ENCODE measurements at regions not wholly inside any gene's neighbourhood (a gene's known extent, or its start where the extent isn't known, plus 50 kb on each side); places are given as distances from the start of the nearest gene placed in this dataset.

DNA sequence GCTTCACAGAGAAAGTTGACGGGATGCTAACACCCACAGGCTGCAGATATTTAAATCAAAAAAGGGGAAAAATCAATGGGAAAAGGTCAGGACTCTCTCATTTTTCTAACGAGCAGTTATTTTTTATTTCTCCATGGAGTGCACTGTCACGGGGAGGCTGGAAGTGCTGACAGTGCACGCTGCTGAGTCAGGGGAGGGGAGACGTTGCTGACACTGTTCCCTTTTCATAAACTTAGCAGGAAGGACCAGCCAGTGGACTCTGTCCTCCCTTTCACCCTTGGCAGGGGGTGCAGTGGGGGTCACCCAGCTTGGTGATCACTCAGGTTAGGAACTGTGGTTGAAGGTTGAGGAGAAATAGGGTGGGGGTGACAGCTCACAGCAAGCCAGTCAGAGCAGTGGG, 65.6 kb upstream of the FUT8 start:
- Histone ChIP-seq H3K27ac (no peak overlapping the region), H3K36me3 (no peaks in the 10 kb centered on the region), H3K27me3 (no peaks in the 10 kb centered on the region), H3K4me1 (peaks cover 0 to 11% (median 3%) of the 10 kb centered on the region in 4 donors), H3K4me3 (no peak overlapping the region), H3K9me3 (no peaks in the 10 kb centered on the region)
- TF ChIP-seq, protein P1, sequence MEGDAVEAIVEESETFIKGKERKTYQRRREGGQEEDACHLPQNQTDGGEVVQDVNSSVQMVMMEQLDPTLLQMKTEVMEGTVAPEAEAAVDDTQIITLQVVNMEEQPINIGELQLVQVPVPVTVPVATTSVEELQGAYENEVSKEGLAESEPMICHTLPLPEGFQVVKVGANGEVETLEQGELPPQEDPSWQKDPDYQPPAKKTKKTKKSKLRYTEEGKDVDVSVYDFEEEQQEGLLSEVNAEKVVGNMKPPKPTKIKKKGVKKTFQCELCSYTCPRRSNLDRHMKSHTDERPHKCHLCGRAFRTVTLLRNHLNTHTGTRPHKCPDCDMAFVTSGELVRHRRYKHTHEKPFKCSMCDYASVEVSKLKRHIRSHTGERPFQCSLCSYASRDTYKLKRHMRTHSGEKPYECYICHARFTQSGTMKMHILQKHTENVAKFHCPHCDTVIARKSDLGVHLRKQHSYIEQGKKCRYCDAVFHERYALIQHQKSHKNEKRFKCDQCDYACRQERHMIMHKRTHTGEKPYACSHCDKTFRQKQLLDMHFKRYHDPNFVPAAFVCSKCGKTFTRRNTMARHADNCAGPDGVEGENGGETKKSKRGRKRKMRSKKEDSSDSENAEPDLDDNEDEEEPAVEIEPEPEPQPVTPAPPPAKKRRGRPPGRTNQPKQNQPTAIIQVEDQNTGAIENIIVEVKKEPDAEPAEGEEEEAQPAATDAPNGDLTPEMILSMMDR (IDR thresholded peaks at IDR 0.05): no peak
- 40 to 72% (median 68%) methylated on average over 5 of the region's 5 CpGs for WGBS, 5 donors
- peak in 1 of 2 donors; percentile 47 for DNase-seq
- intact Hi-C loops (cut with DNase I; ENCODE audit: low total_unique reads): no loop called here

GRCh38 chr14:65348137-65348536, 64.4 kb upstream of the FUT8 start:
- H3K36me3 ChIP-seq: no peaks in the 10 kb centered on the region
- H3K27ac ChIP-seq: no peak overlapping the region
- 57 to 70% (median 61%) methylated on average over 3 of the region's 3 CpGs for WGBS, 5 donors
- H3K4me1 ChIP-seq: peaks cover 0 to 12% (median 3%) of the 10 kb centered on the region in 4 donors
- intact Hi-C loops (cut with DNase I; ENCODE audit: low total_unique reads): no loop called here
- TF ChIP-seq EP300 (IDR thresholded peaks at IDR 0.05) (no peak), POLR2AphosphoS5 (IDR thresholded peaks at IDR 0.05) (peak in 2 of 3 donors; percentile 65 to 71)
- H3K27me3 ChIP-seq: no peaks in the 10 kb centered on the region
- no peaks in the 10 kb centered on the region for H3K9me3 ChIP-seq
- peak in 1 of 2 donors; percentile 43 for DNase-seq
- H3K4me3 ChIP-seq: no peak overlapping the region

DNA sequence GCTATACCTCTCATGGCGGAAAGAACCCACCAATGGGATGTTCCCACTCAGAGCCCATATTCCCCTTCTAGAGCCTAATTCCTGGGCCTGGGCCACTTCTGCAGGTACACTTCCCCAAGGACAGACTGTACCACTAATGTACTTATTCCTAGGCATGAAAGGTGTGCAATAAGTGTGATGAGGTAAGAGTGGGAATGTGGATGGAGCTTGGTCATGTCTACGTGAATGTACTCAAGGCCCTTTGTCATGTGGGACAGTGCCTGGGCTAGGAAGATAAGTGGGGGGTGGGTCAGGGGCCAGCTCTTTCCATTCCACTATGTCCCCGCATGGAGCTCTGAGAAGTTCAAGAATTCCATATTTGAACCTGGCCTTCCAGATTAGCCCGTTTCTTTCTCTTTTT, 63.4 kb upstream of the FUT8 start:
- peak overlapping the region in 1 of 5 donors; percentile 9 for H3K27ac ChIP-seq
- no peak for TF ChIP-seq POLR2AphosphoS5 (IDR thresholded peaks at IDR 0.05)
- TF ChIP-seq POLR2A (IDR thresholded peaks at IDR 0.05): no peak
- no peak for TF ChIP-seq EP300 (IDR thresholded peaks at IDR 0.05)
- TF ChIP-seq, protein P1 (IDR thresholded peaks at IDR 0.05): no peak
- no peaks in the 10 kb centered on the region for H3K36me3 ChIP-seq
- H3K4me3 ChIP-seq: no peak overlapping the region
- no peak for DNase-seq
- no peaks in the 10 kb centered on the region for H3K9me3 ChIP-seq
- H3K4me1 ChIP-seq: peaks cover 0 to 21% (median 5%) of the 10 kb centered on the region in 4 donors
- intact Hi-C loops (cut with DNase I; ENCODE audit: low total_unique reads): no loop called here
- no peaks in the 10 kb centered on the region for H3K27me3 ChIP-seq
- 85 to 99% (median 93%) methylated on average over 4 of the region's 4 CpGs for WGBS, 5 donors

- TF ChIP-seq POLR2AphosphoS5 (IDR thresholded peaks at IDR 0.05): no peak
Observed at GRCh38 chr14:65351493-65352194, 60.9 kb upstream of the FUT8 start.

DNA sequence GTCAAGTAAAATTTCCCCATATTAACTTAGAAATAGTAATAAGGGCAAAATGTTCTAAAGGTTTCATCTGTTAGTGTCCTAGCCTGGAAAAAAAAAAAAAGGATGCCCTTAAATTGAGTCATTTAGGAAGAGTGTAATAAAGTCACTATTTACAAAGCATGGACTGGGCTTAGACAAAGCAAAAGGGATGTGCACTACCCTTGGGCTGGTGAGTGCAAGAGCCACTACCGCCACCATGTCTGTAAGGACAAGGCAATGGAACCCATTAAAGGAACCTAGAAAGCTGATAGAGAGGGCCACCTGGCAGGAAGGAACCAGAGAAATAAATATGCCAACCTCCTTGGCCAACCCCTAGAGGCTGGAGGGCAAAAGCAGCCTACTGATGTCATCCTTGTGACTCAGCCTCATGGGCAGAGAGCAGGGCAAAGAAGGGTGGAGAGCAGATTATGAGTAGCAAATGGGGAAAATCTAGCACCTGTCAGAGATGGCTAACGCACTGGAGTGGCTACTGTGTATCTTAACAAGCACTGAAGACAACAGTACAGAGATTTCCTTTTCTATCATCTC, 59.5 kb upstream of the FUT8 start:
- DNase-seq: peak in 1 of 2 donors; percentile 50
- H3K4me1 ChIP-seq: peaks cover 17 to 44% (median 27%) of the 10 kb centered on the region in 4 donors
- intact Hi-C loops (cut with DNase I; ENCODE audit: low total_unique reads): no loop called here
- 65 to 83% (median 79%) methylated on average over 2 of the region's 2 CpGs for WGBS, 5 donors
- no peak overlapping the region for H3K4me3 ChIP-seq
- peak overlapping the region in 4 of 5 donors; percentile 85 to 91 (median 86) for H3K27ac ChIP-seq
- no peaks in the 10 kb centered on the region for H3K27me3 ChIP-seq
- no peaks in the 10 kb centered on the region for H3K36me3 ChIP-seq
- H3K9me3 ChIP-seq: no peaks in the 10 kb centered on the region
- TF ChIP-seq POLR2AphosphoS5 (IDR thresholded peaks at IDR 0.05): peak in 1 of 3 donors; percentile 63
- TF ChIP-seq, protein P1 (IDR thresholded peaks at IDR 0.05): no peak
- TF ChIP-seq EP300 (IDR thresholded peaks at IDR 0.05): no peak
- TF ChIP-seq POLR2A (IDR thresholded peaks at IDR 0.05): no peak

More at GRCh38 chr14:65351493-65352194, 60.9 kb upstream of the FUT8 start:
- Histone ChIP-seq H3K4me3 (no peak overlapping the region), H3K27me3 (no peaks in the 10 kb centered on the region), H3K27ac (peak overlapping the region in 1 of 5 donors; percentile 91), H3K4me1 (peaks cover 5 to 31% (median 23%) of the 10 kb centered on the region in 4 donors), H3K36me3 (no peaks in the 10 kb centered on the region), H3K9me3 (no peaks in the 10 kb centered on the region)
- WGBS, 5 donors: 85 to 90% (median 89%) methylated on average over 6 of the region's 6 CpGs
- intact Hi-C loops (cut with DNase I; ENCODE audit: low total_unique reads): no loop called here
- no peak for DNase-seq
